ENCODE measurements at regions not wholly inside any gene's neighbourhood (a gene's known extent, or its start where the extent isn't known, plus 50 kb on each side); places are given as distances from the start of the nearest gene placed in this dataset.
"Not testable (repeated sequence)": the region's sequence is repeated elsewhere in the genome, so short reads cannot be mapped to it uniquely, and the experiment has no call there.

DNA sequence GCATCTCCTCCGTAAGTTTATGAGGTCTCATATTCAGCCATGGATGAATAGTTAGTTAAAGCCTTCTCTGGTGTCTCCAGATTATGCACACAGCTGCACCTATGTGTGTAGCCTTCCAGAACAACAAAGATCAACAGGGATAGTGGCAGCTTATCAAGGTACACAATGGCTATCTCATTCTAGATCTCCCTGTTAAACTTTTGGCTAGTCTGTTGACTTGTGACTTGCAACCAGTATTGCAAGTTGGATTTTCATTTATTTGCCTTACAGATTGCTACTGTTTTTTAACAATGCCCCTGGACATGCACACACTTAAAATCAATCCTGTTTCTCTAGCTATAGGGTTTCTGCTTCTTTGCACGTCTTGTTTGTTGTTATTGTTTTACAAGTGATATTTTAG is 363.2 kb downstream of the OMA1 start:
- DNase-seq: no peak

DNA sequence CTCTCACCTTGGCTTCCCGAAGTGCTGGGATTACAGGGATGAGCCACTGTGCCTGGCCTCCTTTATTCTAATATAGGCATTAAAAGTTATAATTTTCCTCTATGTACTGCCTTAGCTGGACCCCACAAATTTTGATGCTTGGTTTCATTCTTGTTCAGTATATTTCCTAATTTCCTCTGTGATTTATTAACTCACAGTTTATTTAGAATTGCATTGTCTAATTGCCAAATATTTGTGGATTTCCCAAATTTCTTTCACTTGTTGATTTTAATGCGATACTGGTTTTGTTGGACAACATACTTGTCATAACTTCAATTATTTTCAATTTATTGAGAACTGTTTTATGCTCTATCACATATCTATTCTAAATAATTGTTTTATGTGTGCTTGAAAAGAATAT is 366.0 kb downstream of the OMA1 start:
- no peak for DNase-seq

DNA sequence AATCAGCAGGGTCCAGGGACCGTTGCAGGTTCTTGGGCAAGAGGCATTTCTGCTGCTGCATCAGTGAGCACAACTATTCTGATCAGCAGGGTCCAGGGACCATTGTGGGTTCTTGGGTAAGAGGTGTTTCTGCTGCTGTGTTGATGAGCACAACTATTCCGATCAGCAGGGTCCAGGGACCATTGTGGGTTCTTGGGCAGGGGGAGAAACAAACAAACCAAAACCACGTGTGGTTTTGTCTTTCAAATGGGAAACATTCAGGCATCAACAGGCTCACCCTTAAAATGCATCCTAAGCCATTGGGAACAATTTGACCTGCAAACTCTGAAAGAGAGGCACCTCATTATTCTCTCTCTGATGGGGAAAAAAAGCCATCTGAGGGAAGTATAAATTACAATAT is 377.4 kb downstream of the OMA1 start:
- not testable (repeated sequence) for DNase-seq

DNA sequence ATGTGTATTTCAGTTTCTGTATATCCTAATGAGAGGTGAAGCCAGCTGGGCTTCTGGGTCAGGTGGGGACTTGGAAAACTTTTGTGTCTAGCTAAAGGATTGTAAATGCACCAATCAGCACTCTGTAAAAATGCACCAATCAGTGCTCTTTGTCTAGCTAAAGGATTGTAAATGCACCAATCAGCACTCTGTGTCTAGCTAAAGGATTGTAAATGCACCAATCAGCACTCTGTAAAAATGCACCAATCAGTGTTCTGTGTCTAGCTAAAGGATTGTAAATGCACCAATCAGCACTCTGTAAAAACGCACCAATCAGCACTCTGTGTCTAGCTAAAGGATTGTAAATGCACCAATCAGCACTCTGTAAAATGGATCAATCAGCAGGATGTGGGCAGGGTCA is 379.4 kb downstream of the OMA1 start:
- DNase-seq: not testable (repeated sequence)

DNA sequence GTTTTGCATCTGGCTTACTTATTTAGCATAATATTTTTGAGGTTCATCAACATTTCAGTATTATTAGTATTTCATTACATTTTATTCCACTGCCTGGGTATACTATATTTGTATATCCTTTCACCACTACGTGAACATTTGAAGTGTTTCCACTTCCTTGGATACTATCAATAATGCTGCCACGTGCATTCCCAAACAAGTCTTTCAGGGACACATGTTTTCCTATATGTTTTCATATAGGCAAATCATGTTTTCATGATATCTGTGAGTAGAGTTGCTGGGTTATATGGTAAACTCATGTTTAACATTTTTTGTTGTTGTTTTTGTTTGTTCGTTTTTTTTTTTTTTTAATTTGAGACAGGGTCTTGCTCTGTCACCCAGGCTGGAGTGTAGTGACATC is 380.1 kb downstream of the OMA1 start:
- no peak for DNase-seq

DNA sequence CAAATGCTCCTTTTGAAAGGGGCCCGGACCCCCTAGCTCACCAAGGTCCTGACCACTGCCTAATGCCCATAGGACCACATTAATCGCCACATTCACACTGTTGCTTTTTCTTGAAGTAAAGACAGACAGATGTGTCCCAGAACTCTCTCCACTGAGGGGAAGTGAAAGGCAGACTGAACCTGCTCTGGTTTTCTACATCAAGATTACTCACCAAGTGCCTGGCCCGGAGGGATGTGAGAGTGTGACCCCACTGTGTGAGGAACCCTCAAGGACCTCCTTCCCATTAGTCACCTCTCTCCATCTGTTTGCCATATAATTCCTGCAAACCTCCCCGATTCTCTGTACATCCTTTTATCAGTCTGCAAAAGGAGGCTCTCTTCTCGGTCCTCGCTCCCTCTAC is 381.5 kb downstream of the OMA1 start:
- no peak for DNase-seq

DNA sequence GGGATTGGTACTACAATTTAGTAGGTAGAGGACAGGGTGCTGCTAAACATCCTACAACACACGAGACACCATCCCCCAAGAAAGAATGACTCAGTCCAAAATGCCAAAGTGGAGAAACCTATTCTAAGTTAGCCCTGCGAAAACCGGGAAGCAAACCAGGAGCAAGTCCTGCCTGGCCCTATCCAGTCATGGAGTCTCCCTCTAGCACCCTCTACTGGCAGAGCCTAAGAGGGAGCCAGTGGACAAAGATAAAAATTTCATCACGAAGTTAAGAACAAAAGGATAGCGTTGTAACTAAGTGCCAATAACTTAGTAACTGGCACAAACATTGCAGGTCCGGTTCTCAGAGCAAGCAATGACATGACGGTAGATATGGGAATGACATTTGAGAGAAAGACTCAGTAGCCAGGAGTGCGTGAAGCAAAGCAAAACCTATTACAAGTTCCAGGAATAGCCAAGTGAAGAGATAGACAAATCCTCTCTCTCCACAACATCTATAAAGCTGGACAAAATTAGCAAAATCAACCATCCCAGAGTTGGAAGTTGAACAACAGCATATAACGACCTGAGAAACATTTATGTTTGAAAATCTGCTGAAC is 383.5 kb downstream of the OMA1 start:
- peak; percentile 21 for DNase-seq

DNA sequence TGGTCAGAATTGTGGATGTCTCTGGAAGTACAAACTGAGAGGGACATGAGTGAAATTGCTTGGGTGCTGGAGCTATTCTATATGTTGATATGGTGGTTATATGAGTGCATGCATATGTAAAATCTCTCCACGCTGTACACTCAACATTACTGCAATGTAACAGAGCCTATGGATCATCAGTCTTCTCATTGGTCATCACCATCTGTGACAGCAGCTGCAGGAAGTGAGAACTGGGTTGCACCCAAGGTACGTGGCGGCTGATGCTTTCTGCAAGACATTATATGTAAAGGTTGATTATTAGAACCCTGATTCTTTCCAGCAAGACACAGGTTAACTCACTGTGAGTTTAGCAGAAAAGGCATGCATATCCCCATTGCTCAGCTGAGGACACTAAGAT is 387.1 kb downstream of the OMA1 start:
- DNase-seq: no peak

DNA sequence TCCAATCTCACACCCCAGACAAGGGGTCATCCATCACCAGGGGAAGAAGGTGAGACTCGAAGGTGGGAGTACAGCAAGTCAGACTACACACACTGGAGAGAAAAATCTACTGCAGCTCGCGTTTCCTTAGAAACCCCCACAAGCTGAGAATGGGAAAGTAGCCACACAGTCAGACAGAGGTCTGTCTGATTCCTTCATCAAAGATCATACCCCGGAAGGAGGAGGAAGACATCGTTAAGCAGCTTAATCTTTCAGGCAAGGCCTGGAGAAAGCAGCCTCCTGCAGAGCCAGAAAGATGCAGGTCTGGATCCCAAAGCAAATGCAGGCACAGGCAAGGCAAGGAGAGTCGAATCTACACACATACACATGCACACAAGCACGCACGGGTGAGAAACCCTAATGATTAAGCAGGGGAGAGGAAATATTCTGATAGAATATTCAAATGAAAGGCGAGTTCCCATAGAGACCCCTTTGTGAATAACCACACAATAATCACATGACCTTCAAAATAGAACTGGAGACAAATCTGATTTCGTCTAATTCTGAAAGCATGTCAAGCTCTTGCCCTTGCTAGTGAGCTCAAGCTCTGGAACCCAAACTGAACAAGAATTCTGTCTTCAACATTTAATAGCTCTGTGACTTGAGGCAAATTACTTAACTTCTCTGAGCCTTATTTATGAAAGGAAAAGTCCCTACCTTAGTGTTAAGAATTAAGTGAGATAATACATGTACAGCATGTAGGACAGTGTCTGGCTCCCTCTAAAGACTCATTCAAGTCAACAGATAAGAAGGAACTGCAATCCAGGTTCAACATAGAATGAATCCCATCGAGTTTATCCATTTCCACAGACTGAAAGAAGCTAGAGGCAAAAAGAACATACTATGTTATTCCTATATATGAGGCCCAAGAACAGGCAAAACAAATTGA is 387.8 kb downstream of the OMA1 start:
- DNase-seq: no peak

DNA sequence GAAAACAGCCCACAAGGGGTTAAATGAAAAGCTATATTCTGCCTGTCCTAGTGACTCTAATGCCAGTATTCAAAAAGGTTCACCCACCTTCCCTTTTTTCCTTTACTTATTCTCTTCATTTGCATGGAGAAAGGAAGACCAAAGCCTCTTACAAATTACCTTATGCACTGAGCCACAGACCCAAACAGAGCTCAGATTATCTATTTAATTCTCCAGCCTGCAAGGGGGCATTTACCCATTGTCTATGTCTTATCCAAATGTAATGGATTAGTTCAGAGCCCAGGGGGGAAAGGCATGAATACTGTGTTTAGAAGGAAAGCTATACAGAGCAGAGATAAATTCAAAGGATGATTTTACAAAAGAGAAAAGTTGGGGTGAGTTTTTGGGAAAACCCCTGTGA is 388.5 kb downstream of the OMA1 start:
- no peak for DNase-seq

DNA sequence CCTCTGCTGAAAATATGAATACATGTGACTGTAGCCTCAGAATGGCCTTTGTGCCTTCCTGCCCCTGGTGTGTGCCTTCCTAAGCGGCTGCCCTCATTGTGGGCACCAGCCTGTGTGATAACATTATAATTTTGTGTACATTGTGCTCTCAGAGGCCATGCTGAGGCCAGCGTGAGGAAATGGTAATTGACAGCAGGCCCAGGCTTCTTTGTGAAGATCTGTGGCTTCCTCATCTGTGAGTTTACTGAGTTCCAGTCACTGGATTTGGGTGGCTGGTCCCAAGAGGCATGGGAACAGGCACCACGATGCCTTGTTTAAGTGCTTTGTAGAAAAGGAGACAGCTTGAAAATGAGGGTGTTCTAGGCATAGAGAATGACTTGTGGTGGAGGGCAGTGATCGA is 389.3 kb downstream of the OMA1 start:
- DNase-seq: no peak

DNA sequence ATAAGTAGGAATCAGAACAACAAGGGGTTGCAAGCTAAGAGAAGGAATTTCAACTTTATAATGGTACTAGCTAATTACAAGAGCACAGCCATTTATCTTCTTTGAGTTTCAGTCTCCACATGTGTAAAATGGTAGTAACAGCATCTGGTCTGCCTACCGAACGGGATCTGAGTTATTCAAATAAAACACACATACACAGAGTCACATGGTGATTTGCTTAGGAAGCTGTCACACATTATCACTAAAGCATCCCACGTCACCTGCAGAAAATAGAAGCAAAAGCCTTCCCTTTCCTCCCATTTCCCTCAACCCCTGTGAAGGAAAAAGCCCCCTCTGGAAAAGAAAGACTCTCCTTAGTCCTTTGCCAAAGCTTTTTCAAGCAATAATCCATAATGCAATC is 389.7 kb downstream of the OMA1 start:
- no peak for DNase-seq

DNA sequence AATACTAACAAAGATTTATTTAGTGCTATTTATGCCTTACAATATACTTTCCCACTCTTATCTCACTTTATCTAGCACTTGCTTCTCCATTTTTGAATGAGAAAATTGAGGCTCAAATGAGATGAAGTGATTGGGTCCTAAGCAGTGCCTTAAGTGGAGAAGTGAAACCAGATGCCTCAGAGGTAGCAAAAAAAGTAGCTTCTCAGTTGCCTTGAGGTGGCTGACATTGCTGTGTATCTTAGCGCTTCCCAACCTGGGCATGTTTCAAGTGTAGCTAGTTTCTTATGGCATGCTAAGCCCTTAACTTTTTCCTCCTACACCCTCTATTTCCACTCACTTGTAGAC is 390.4 kb downstream of the OMA1 start:
- no peak for DNase-seq

DNA sequence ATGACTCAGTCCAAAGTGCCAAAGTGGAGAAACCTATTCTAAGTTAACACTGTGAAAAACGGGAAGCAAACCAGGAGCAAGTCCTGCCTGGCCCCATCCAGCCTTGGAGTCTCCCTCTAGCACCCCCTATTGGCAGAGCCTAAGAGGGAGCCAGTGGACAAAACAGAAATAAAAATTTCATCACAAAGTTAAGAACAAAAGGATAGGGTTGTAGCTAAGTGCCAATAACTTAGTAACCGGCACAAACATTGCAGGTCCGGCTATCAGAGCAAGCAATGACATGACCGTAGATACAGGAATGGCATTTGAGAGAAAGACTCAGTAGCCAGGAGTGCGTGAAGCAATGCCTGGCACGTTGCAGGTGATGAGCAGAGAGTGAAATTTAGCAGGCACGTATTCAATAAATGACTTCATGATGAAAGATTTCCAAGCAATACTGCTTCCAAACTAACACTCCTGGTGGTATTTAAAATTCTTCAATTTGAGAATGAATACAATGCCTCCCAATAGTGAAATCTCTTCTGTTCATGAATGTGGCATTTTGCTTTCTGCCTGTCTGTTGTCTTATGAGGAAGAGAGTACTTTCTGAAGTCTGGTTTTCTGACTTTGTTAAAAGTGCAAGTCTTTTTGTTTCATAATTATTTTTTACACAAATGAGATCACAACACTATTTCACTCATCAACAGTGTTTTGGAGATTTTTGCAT is 391.0 kb downstream of the OMA1 start:
- peak; percentile 5 for DNase-seq

DNA sequence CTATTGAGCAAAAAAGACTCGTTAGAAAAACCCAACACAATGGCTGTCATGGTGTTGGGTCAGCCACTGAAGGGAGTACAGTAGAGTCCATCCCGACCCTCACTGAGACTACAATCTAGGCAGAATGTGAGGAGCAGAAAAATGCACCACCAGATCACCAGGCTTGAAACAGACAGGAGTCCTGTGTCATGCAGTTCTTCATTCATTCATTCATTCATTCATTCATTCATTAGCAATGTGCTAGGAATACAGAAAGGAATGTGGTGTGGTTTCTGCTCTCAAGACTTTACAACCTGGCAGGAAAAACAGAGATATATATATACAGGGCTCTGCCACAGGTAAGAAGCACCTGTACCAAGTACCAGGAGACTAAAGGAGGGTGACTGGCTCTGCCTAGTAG is 392.3 kb downstream of the OMA1 start:
- no peak for DNase-seq

DNA sequence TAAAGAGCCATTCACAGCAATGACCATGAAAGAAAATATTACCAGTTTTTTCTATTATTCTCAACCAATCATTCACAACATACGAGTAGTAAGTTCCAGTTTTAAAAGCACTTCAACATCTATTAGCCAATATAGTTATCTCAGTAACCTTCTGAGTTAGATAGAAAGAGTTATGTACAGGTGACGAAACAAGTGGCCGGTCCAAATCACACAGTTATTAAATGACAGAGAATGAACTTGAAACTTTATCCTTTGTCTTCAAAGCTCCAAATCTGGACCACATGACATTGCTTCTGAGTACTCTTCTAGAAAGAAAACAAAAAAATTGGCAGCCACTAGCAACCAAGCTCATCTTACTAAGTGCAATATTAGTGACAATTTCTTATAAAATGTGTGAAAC is 393.8 kb downstream of the OMA1 start:
- DNase-seq: no peak

DNA sequence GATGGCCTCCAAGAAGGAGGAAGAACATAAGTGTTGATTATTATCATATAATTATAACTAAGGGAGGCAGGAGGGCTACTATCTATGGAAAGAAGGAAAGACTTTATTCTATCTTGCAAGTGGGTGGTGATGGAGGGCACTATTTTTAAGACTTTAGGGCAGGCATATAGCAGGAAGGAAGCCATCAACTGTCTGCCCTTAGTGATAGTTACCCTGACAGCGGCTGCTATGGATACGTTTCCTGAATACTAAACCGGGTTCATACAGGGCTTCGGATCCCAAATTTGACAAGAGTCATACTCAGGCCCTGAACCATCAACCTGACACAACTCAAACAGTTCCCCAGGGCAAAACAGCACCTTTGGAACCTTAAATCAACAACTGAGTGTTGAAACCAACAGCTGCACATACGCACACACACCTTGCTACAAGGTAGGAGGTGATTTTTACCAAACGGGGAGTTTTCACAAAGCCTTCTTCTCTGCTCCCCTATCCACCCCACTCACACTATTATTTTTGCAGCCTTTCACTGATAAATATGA is 397.2 kb downstream of the OMA1 start:
- DNase-seq: no peak

DNA sequence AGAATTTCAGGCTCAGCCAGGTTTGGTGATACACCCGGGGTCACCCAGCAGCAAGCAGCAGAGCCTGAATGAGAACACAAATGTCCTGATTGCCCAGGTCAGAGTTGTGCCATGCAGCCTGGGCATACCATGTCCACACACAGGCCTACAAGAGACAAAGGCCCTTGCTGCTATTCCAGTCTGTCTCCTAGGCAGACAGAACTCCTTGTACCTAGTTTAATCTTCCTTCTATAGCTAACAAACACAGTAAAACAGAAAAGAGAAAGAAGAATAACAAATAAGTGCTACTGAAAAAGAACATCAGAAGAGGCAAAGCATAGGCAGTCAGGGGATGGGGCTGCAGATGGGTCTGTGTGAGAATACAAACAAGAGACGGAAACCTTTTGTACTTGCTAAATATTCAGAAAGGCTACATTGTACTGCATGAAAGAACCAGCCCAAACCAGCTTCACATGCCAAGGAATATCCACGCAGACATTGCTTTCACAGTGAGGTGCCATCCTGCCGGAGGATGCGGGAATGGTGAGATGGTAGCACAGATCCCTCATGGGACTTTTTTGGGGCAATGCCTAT is 401.7 kb downstream of the OMA1 start:
- DNase-seq: no peak

DNA sequence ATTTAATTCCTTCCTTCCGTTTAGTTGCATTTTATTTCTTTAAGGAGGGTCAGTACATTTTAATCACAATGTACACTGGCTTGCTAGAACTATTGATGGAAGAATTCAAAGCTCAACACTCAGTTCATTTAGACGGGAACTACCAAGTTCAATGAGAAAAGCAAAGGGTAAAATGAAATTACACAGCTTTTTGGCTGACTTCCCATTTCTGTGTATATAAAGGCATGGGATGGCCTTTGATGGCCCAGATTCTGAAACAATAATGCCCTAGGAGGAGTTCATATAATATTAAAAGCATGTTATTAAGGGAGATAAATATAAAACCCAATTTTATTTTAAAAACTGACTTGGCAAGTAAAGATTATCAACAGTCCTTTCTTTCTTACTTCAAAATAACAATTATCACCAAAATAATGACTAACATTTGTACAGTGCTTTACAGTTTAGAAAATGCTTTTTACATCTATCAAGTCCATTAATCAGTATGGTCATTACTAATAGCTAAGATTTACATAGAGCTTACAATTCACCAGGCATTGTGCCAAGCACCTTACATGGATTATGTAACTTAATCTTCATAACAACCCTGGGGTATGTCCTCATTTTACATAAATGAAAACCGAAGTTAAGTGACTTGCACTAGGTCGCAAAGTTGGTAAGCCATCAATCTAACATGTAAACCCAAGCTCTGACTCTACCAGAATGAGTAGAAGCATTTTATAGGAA is 402.4 kb downstream of the OMA1 start:
- no peak for DNase-seq

DNA sequence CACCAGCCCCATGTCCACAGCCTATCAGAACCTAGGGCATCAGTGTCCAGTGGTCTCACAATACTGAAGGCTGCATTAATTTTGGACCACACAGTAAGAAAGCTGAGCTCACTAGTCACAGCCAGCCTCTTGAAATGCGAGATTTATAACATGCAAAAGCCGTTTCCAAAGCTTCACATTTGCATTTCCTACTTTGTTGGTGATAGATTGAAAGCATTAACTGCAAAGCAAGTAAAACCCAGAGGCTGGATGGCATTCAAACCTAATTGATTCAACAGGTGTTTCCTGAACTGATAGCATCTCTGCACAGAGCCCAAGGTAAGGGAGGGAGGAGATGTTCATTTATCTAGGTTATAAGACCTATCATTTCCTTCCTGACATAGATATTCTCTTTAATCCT is 410.1 kb downstream of the OMA1 start:
- DNase-seq: no peak

DNA sequence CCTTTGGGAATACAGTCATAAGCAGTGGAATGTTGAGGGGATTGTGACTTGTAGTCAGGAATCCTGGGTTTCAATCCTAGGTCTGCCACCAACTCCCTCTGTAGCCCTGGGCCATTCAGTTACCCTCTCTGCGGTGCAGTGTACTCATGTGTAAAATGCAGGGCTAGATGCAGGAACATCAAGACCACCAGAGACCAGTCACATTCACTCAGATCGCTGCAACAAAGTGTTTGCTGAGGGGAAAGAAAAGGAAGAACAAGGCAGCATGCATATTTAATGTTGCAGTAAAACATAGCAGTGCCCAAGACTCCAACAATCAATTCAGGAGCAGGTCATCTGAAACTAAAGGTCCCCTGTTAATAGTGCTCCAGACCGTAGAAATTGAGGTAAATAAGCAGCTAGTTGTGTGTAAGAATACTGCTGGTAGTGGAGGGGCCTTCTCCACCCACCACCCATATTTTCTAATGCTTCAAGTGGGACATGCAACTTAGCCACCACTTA is 410.7 kb downstream of the OMA1 start:
- no peak for DNase-seq

DNA sequence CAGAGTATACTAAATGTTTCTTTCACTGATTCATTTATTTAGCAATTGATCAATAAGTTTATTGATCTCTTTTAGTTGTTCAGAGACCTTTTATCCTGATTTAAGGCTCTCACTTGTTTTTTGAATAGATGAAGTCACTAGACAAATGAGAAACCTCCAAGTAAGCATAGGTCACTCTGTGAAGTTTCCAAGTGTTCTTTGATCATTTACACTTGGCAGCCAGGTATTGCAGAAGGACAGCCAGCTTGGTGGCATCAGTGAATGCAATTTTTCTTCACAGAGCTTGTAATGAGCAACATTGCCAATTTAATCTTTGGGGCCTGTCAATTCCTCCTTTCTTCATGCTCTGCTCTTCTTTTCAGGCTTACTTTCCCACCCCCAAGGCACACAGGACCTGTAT is 413.0 kb downstream of the OMA1 start:
- DNase-seq: no peak

DNA sequence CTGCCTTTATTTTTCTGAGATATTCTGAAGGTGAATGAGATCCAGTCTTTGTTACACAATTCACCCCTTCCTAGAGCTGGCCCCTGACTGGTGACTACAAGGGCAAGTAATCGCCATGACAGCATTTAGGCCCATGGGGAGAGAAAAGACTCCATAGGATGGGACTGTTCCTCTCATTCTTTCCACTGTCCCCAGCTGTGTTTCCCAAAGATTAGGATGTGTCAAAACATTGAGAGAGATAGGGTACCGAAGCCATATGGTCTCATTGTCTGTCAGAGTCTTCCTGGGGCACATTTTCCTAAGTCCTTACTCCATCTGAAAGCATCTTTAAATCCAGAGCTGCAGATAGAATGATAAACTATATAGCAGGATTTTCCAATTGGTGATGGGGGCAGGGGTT is 423.5 kb downstream of the OMA1 start:
- no peak for DNase-seq
